ENCODE measurements at regions not wholly inside any gene's neighbourhood (a gene's known extent, or its start where the extent isn't known, plus 50 kb on each side); places are given as distances from the start of the nearest gene placed in this dataset.

DNA sequence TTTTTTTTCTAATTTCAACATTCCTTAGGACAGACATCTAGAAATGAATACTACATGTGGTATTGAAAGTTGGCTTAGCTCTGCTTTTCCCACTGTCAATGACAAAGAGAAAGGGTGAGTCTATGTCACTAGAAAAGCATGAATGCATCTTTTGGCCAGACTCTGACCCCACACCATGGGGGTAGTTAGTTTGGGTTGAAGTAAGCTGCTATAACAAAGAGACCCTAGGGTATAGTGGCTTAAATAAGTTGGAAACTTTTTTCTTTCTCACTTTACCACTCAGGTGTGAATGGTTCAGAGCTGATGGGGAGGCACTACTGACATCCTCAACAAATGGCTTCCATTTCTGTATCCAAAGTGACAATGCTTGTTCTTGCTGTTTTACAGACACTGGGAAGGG is 161.5 kb downstream of the DLEU7 start:
- Histone ChIP-seq H2AFZ (ENCODE audit: low read length) (no peak overlapping the region), H3K27ac (ENCODE audit: low read depth, low read length) (no peak overlapping the region), H3K79me2 (ENCODE audit: insufficient read depth, low read length) (no peaks in the 10 kb centered on the region), H3K4me2 (ENCODE audit: insufficient read depth, low read length) (no peak overlapping the region), H3K36me3 (ENCODE audit: insufficient read depth, low read length) (no peaks in the 10 kb centered on the region), H3K4me3 (ENCODE audit: insufficient read depth, low read length) (no peak overlapping the region), H3K4me1 (ENCODE audit: insufficient read depth, low read length) (peaks cover 38% of the 10 kb centered on the region), H3K27me3 (ENCODE audit: insufficient read depth, low read length) (no peaks in the 10 kb centered on the region), H4K20me1 (ENCODE audit: insufficient read depth, low read length) (no peaks in the 10 kb centered on the region), H3K9me3 (ENCODE audit: low read depth, low read length) (no peaks in the 10 kb centered on the region)
- DNase-seq (ENCODE audit: insufficient read length, low spot score, missing footprints) = no peak
- TF ChIP-seq, protein P1, sequence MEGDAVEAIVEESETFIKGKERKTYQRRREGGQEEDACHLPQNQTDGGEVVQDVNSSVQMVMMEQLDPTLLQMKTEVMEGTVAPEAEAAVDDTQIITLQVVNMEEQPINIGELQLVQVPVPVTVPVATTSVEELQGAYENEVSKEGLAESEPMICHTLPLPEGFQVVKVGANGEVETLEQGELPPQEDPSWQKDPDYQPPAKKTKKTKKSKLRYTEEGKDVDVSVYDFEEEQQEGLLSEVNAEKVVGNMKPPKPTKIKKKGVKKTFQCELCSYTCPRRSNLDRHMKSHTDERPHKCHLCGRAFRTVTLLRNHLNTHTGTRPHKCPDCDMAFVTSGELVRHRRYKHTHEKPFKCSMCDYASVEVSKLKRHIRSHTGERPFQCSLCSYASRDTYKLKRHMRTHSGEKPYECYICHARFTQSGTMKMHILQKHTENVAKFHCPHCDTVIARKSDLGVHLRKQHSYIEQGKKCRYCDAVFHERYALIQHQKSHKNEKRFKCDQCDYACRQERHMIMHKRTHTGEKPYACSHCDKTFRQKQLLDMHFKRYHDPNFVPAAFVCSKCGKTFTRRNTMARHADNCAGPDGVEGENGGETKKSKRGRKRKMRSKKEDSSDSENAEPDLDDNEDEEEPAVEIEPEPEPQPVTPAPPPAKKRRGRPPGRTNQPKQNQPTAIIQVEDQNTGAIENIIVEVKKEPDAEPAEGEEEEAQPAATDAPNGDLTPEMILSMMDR (IDR thresholded peaks at IDR 0.05; ENCODE audit: extremely low read depth, low read depth, low read length) = no peak

DNA sequence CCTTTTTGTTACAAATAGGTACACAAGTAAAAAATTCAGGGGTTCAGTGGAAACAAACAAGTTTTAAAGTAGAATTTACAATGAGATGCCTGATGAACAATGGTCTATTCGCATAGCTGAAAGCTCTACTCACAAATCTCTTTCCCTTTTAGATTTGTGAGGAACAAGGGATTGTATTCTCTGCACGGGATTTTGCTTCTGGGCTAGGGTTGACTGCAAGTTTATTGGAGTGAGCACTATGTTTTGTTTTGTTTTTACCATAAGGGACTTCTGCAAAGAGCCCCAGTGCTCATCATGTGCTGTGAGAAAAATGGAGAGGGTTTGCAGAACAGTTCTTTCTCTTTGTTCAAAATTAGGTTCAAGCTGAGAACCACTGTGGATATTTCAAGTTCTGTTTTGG is 160.5 kb downstream of the DLEU7 start:
- Histone ChIP-seq H3K4me1 (ENCODE audit: insufficient read depth, low read length) (peaks cover 29% of the 10 kb centered on the region), H3K4me3 (ENCODE audit: insufficient read depth, low read length) (no peak overlapping the region), H3K9me3 (ENCODE audit: low read depth, low read length) (no peaks in the 10 kb centered on the region), H3K27me3 (ENCODE audit: insufficient read depth, low read length) (no peaks in the 10 kb centered on the region), H4K20me1 (ENCODE audit: insufficient read depth, low read length) (no peaks in the 10 kb centered on the region), H3K4me2 (ENCODE audit: insufficient read depth, low read length) (no peak overlapping the region), H3K79me2 (ENCODE audit: insufficient read depth, low read length) (no peaks in the 10 kb centered on the region), H3K27ac (ENCODE audit: low read depth, low read length) (no peak overlapping the region), H2AFZ (ENCODE audit: low read length) (no peak overlapping the region), H3K36me3 (ENCODE audit: insufficient read depth, low read length) (no peaks in the 10 kb centered on the region)
- no peak for DNase-seq (ENCODE audit: insufficient read length, low spot score, missing footprints)
- TF ChIP-seq, protein P1 (IDR thresholded peaks at IDR 0.05; ENCODE audit: extremely low read depth, low read depth, low read length) = no peak

DNA sequence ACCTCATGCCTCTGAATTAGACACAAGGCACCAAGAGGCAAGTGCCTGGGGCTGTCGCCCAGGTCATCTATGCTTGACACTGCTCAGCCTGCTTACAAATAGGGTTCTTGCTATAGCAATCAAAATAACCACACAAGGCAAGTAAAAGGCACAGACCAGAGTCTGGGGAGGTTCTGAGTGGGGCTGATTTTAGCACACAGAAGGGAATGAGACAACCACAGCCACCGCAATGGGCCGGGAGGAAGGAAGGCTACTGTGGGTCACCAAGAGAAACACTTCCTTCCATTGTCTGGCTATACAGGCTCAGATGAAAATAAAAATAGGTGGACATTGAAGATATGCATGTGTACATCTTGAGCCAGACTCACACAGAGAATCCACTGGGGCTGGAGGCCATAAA is 159.1 kb downstream of the DLEU7 start:
- DNase-seq (ENCODE audit: insufficient read length, low spot score, missing footprints) = no peak
- H3K36me3 ChIP-seq (ENCODE audit: insufficient read depth, low read length) = no peaks in the 10 kb centered on the region
- no peak overlapping the region for H2AFZ ChIP-seq (ENCODE audit: low read length)
- H4K20me1 ChIP-seq (ENCODE audit: insufficient read depth, low read length) = no peaks in the 10 kb centered on the region
- H3K79me2 ChIP-seq (ENCODE audit: insufficient read depth, low read length) = no peaks in the 10 kb centered on the region
- H3K4me2 ChIP-seq (ENCODE audit: insufficient read depth, low read length) = no peak overlapping the region
- H3K27me3 ChIP-seq (ENCODE audit: insufficient read depth, low read length) = no peaks in the 10 kb centered on the region
- H3K9me3 ChIP-seq (ENCODE audit: low read depth, low read length) = no peaks in the 10 kb centered on the region
- H3K27ac ChIP-seq (ENCODE audit: low read depth, low read length) = no peak overlapping the region
- H3K4me3 ChIP-seq (ENCODE audit: insufficient read depth, low read length) = no peak overlapping the region
- H3K4me1 ChIP-seq (ENCODE audit: insufficient read depth, low read length) = peaks cover 15% of the 10 kb centered on the region
- TF ChIP-seq, protein P1 (IDR thresholded peaks at IDR 0.05; ENCODE audit: extremely low read depth, low read depth, low read length) = no peak

DNA sequence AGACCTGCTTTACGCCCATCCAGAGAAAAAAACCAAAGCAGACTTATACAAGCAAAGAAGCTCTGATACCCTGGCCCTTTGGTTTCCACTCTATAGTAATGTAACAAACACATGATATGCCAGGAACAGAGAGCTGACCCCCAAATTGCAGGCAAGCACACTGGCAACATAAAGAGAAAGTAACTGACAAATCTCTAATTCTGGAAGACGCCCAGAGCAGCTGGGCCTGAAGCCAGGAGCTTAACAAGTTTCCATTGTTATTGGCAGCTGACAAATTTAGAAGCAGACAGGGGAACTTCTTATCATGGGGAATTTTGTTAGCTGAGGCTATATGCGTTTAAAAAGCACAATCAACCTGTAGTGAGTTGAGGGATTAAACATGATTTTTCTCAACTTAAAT is 158.0 kb downstream of the DLEU7 start:
- DNase-seq (ENCODE audit: insufficient read length, low spot score, missing footprints) = no peak
- Histone ChIP-seq H4K20me1 (ENCODE audit: insufficient read depth, low read length) (no peaks in the 10 kb centered on the region), H3K4me2 (ENCODE audit: insufficient read depth, low read length) (peak overlapping the region; percentile 14), H3K27ac (ENCODE audit: low read depth, low read length) (no peak overlapping the region), H3K27me3 (ENCODE audit: insufficient read depth, low read length) (no peaks in the 10 kb centered on the region), H3K79me2 (ENCODE audit: insufficient read depth, low read length) (no peaks in the 10 kb centered on the region), H2AFZ (ENCODE audit: low read length) (peak overlapping the region; percentile 27), H3K9me3 (ENCODE audit: low read depth, low read length) (no peaks in the 10 kb centered on the region), H3K4me3 (ENCODE audit: insufficient read depth, low read length) (no peak overlapping the region), H3K4me1 (ENCODE audit: insufficient read depth, low read length) (peaks cover 8% of the 10 kb centered on the region), H3K36me3 (ENCODE audit: insufficient read depth, low read length) (no peaks in the 10 kb centered on the region)
- TF ChIP-seq, protein P1 (IDR thresholded peaks at IDR 0.05; ENCODE audit: extremely low read depth, low read depth, low read length) = no peak

Measured in osteoblast (primary cell).